Activated CD4-positive, alpha-beta T cell treated with anti-CD3 and anti-CD28 coated beads for 48 hours (primary cell): ENCODE measurements at regions not wholly inside any gene's neighbourhood (a gene's known extent, or its start where the extent isn't known, plus 50 kb on each side); places are given as distances from the start of the nearest gene placed in this dataset.

Experiments used
- DNase-seq: peaks from one replicate; pipeline ENCODE4 v3.0.0-alpha.2; 2020

DNA sequence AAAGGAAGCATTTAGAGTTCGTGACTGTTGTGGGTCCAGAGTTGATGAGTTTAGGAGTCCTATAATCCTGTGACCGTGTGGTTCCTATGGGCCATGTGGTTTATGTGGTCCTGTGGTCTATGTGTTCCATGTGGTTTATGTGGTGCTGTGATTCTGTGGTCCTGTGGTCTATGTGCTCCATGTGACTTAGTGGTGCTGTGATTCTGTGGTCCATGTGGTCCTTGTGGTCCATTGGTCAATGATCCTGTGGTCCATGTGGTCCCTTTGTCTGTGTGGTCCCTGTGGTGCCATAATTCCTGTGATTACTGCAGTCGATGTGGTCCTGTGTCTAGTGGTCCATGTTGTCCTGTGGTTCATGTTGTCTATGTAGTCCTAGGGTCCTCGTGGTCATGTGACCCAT lies 167.3 kb downstream of the TMEM18 start:
- no peak for DNase-seq

DNA sequence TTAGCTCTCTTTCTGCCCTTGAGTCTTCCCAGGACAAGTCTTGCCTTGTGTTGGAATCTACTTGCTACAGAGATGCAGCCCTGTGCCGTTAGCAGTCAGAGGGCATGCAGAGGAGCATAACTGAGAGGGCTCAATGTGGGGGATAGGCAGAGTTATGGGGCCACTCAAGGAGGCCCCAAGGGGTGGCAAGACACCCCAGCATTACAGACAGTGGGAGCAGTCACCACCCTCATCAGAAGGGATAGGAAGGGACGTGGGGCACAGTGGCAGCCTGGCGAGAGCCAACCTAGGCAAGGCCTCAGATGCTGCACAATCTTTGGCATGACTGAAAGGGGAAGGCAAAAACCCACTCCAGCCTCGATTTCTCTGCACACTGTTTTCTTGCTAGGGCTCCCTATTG lies 169.1 kb downstream of the TMEM18 start:
- DNase-seq: no peak

DNA sequence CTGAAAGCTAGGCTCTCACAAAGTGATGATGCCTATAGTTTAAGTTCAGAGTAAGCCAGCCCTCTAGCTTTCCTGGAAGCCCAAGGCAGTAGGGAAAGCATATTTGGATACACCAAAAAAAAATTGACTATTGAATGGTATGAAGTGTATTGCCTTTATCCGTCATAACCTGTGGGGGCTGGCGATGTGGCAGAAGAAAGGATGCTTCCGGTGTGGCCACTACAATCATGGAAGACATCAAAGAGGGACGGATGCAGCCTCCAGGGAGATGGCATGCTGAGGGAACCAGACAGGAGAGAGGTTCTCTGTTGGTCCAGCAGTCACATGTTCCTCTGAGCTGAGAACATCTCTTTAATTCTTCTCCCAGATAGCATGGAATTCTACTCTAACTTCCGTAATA lies 170.3 kb downstream of the TMEM18 start:
- no peak for DNase-seq

DNA sequence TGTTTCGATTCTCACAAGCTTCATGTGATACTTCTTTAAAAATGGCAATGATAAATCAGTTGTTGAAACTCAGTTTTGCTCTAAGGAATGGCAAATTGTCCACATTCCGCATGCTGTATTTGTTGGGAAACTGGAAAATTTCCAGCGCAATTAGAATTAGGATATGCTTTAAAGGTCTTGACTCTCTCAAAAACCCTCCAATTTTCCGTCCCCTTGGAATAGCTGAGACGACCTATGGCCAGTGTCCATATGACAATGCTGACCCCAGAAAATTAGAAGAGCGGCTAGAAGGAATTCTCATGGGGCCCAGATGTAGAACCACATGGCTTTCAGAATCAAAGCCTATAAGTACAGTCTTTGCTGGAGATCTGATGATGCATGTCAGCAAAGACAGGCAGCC lies 170.8 kb downstream of the TMEM18 start:
- DNase-seq: no peak

DNA sequence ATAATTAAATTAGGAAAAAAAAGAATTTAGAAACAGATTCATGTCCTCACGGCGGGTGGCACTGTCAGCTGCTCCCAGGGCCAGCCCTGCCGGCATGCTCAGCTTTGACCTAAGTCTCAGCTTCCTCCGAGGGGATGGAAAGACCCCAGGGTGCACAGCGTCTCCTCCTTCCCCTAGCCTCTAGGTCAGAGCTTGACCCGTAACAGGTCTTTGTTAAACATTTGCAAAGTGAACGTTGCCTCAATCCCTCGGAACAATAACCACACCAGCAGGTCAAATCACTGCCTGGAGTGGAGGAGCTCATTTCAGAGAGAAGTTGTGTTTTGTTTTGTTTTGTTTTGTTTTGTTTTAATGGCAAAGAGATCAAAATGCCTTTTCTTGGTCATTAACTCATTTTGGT lies 171.3 kb downstream of the TMEM18 start:
- no peak for DNase-seq

DNA sequence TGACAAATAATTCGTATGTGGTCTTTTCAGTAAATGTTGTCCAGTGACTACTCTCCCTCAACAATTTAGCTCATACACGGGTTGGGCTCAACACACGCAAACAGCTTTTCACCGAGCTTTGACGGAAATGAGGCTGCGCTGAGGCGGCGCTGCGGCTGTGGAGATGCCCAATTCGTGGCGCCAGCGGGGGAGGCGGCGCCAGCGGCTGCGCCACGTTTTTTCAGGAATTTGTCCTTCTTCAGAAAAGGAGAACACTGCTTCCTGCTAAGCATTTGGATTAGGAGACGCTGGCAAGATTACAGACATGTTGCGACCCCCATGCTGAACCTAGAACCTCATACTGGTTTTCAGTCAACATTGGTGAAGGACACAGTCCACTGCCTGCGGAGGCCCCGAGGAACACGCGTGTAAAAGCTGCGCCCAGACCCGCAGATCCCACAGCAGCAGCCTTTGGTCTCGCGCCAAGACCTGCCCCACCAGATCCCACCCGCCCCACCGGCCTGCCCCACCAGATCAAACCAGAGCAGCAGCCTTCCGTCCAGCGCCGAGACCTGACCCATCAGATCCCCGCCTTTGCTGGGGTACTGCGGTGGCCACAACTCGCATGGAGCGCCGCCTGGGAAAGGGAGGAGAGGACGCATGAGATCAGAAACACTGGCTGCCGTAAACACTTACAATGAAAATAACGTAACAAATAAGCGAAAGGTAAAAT lies 173.8 kb downstream of the TMEM18 start:
- DNase-seq: no peak

DNA sequence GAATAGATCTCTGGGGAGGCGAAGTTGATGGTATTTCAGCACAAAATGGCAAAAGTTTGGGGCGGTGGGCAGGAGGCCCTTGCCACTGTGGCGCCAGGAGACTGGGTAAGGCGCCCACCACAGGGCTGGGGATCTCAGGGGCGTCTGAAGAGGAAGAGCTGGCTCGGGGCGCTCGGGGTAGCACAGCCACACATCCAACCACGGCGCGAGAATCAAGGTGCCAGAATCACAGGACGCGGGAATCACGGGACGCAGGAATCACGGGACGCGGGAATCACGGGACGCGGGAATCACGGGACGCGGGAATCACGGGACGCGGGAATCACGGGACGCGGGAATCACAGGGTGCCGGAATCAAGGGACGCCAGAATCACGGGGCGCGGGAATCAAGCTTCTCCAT lies 174.4 kb downstream of the TMEM18 start:
- no peak for DNase-seq

DNA sequence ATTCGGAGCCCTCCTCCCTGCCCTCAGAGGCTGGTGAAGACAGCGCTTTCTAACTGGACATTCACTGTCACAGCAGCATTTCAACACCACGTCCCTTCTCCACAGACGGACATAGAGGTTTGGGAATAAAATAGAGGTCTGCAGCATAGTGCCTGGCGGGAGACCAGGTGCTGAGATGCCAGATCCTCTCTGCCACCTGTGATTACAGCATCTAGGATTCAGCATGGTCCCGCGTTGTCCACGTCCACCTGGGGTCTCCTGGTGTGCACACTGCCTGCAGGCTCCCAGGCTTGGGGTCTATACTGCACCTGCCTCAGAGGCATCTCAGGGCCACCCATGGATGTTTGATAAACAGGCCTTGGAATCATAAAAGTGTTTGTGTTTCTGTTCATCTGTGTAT lies 175.5 kb downstream of the TMEM18 start:
- no peak for DNase-seq

DNA sequence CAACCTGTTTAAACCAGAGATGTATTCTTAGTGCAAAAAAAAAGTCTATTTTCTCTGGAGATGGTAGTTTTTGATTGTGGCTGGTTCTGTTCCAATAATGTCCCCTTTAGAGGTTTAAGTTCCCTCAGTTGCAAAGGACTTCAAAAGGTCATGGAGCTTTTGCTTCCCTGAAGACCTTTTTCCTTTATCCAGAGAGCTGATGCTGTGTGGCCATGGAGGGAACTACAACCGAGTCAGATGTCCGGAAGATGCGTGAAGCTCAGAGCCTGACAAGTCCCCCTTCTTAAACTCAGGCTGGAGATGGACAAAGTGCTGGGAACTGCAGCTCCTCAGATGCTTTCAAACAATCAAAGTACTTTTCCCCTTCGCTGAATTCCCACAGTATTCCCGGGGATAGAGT lies 176.1 kb downstream of the TMEM18 start:
- DNase-seq: no peak

DNA sequence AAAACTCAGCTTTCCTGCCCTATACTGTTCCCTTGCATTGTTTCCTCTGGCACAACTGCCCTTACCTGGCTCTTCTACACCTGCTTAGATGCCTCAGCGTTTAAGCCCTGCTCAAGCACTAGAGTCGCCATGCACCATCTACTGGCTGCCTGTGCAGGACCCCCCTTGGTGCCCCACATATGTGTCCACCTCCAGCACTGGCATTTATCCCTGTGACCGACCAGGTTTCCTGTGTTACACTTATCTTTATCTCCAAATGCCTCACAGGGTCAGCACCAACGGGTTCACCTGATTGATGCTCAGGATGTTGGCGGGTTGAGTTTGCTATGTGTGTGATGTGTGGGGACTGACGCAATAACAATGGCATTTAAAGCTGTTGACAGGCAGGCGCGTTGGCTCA lies 177.5 kb downstream of the TMEM18 start:
- DNase-seq: no peak

DNA sequence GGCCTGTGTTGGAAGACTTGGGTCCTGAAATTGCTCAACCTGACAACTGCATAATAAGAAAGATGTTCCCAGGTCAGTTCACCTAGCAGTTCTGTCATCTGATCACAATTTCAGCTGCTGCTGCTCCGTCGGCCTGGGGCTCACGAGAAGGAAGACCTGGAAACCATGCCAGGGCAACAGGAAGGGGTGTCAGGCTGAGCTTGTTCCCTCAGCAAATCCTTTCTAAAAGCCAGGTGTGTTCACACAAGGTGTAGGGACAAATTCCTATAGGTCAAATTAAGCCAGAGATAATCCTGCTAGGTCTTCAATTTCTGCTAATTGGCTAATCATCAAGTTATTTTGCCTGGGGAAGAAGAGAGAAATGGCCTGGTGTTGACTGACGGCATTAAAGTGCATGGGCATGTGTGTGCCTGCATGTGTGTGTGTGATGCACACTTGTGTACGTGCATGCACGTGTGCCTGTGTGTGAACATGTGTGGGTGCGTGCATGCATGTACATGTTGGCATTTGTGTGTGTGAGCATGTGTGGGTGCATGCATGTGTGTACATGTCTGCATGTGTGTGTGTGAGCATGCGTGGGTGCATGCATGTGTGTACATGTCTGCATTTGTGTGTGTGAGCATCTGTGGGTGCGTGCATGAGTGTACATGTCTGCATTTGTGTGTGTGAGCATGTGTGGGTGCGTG lies 178.6 kb downstream of the TMEM18 start:
- no peak for DNase-seq

DNA sequence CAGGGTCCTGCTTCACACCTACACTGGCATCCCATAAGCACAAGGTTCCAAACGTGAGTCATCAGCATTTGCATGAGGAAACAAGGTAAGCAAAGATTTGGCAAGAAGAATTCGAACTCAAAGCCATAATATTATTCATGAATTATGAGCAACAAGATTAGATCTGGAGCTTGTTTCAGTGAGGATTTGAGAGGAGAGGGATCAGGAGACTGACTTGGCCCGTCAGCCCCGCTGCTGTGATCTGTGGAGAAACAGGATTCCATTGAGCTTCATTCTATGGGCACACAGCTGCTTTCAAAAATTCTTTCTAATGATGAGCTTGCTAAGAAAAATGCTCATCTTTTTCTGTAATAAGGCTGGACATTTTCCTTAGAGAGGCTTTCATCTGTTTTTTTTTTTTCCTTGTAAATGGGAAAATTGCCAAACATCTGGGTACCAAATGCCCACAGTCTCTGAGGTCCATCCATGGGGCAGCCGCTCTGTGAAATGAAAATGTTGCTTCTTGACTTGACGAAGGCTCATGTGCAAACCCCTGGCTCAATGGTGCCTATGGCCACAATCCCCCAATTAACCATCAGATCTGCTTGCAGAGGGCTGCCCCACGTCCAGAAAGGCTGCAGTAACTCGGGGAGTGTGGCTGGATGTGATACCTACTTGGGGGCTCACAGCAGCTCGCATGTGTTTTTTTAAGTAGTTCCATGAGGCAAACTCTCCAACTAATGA lies 179.3 kb downstream of the TMEM18 start:
- DNase-seq: no peak

DNA sequence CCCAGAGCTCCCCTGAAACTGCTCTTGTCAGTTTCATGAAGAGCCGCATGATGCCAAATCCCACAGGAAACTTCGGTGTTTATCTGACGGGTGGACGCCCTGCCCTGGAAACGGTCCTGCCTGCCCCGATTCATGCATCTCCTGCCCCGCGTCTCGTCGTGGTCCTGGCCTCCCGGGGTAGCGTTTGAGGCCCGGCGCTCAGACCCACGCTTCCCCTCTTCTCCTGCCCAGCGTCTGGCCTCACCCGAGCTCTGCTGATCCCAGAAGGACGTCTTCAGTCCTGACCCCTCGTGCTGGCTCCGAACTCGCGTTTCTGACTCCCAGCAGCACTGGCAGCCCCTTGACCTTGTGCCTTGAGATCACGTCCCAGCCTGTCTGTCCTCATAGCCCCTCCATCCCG lies 180.5 kb downstream of the TMEM18 start:
- DNase-seq: no peak

DNA sequence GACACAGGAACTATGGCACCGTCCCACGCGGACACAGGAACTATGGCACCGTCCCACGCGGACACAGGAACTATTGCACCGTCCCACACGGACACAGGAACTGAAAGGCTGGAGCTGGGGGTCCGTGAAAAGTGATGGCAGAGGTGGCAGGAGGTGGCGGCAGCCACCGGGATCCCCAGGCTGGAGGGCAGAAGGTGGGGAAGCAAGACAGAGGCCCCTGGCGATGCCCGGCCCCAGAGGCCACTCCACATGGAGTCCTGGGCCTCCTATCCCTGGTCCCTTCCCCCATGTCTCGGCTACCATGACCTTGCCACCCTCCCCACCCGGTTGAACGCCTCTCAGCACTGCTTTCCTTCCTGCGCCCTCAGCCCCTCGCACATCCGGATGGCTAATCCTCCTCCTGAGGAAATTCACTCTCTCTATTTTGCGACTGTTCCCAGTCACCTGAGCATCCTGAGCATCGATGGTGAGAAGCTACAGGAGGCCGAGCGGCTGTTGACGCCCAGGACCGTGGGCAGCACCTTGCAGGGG lies 181.4 kb downstream of the TMEM18 start:
- DNase-seq: no peak

DNA sequence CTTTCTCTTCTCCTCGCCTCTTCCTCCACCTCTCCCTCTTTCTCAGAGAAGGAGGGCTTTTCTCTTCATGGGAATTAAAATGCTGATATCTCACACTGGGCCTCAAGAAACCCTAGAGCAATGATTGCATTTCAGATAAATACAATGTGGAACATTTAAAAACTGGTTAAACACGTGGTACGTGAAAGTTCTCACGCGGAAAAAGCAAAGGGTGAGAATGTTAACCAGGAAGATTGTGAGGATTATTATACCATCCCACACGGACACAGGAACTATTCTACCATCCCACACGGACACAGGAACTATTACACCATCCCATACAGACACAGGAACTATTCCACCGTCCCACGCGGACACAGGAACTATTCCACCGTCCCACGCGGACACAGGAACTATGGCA lies 182.4 kb downstream of the TMEM18 start:
- DNase-seq: no peak

DNA sequence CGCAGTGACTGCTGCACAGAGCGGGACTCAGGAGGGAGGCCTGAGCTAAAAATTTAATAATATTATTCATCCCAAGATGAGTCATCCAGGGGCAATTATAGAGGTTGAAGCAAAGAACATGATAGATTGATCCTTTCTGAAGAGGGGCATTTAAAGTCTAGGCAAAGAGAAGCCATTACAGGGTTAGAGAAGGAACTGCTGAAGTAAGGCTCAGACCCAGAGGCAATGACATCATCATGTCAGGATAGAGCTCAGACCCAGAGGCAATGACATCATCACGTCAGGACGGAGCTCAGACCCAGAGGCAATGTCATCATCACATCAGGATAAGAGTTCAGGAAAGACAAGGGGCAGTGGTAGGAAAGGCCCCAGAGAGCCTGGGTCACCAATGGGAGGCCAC lies 184.0 kb downstream of the TMEM18 start:
- DNase-seq: no peak

DNA sequence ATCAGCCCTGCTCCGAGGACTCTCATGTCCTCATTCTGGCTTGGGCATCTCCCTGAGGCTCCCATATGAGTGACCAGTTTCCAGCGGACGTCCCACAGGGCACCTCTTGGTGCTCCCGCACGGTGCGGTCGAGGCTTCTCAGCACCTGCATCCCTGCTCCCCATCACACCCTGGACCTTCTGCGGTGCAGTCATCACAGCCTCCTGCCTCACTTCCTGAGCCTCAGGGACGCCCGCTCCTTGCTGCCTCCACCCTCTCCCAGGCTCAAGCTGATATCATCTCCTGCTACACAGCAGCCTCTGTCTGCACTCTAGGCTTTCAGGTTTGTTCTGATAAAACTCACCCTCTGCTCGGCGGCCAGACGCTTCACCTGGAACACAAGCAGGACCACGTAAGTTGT lies 185.0 kb downstream of the TMEM18 start:
- DNase-seq: no peak

DNA sequence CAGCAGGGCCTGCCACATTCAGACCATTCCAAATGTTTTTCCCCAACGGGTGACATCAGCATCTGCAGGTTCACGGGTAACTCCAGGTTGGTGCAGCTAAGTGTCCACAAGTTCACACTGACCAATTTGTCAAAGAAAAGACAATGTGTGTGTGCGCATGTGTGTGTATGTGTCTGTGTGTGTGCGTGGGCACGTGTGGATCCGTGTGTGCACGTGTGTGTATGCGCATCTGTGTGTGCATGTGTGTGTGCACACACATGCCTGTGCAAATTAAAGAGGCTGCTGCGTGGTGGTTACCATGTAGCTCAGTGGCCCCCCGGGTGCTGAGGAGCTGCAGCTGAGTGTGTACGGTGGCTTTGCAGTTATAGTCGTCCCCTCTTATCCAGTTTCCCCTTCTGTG lies 187.4 kb downstream of the TMEM18 start:
- DNase-seq: no peak

DNA sequence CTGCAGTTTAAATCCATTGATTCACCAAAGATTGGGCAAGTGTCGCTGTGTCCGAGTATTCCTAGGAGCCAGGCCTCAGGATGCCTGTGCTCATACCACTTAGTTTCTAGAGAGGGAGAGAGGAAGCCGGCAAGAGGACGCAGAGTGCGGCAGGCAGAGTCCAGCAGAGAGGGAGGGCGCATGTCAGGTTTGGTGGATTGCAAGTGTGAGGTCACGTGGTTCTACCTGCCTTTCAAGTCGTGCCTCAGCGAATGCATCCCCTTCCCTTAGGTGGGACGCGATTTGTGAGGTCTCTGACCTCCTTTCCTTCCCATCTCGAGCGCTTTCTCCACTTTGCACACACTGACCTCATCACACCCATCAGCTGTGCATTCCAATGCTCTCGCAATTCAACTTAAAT lies 188.1 kb downstream of the TMEM18 start:
- DNase-seq: no peak

DNA sequence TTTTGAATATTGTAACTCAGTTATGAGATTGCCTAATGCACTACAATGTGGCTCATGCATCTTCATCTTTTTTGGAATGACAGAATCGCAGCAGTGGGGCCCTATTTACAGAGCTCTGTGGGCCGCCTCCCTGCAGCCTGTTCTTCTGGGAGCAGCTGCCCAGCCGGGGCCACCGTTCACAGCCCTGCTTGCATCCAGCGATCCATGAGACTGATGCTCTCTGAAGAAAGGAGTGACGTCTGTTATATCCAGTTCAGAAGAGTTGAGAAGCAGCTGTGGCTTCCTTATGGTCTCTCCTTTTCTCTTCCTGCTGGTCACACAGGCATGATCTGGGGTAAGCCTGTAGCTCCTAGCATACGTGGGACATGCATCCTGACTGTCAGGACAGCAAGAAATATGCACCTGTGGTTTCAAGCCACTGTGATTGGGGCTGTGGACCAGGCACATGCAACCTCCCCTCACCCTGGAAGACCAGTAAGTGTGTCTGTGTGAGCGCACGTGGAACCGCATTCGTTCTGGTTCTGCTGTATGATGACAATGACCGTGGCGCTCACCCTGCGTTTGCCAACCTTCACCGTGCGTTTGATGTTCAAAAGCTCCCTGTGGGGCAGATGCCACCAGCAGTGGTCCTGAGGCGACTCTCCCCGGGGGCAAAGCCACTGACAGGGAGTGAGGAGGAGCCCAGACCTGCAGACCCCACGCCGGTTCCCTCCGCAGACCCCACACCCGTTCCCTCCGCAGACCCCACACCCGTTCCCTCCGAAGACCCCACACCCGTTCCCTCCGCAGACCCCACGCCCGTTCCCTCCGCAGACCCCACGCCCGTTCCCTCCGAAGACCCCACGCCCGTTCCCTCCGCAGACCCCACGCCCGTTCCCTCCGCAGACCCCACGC lies 189.8 kb downstream of the TMEM18 start:
- no peak for DNase-seq

DNA sequence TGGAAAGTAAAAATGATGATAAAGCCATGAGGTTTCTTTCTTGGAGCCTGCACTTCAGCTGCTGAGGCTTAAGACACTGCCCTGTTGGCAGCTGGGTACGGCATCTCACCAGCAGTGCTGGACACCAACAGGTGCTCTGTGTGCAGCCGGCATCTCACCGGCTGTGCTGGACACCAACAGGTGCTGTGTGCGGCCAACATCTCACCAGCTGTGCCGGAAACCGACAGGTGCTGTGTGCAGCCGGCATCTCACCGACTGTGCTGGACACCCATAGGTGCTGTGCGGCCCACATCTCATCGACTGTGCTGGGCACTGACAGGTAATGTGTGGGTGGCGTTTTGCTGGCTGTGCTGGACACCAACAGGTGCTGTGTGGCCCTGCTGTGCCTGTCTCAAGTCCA lies 190.8 kb downstream of the TMEM18 start:
- DNase-seq: no peak

DNA sequence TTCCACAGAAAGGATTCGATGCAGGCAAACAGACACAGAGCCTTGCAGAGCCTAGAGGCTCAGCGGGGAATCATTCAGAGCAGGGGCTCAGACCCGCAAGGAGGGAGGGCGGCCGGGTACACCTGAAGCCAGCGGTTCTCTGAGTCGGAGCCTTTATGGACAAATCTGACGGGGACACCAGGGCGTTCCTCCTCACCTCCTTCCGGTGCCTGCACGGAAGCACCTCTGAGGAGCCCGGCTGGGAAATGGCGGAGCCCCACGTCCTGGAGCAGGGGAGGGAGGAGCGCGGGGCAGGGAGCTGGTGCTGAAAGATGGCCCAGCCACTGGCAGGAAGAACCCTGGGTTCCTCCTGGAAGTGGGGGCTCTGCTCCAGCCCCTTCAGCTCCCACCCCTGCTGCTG lies 193.5 kb upstream of the ALKAL2 start:
- DNase-seq: no peak
